ENCODE measurements at regions not wholly inside any gene's neighbourhood (a gene's known extent, or its start where the extent isn't known, plus 50 kb on each side); places are given as distances from the start of the nearest gene placed in this dataset.

DNA sequence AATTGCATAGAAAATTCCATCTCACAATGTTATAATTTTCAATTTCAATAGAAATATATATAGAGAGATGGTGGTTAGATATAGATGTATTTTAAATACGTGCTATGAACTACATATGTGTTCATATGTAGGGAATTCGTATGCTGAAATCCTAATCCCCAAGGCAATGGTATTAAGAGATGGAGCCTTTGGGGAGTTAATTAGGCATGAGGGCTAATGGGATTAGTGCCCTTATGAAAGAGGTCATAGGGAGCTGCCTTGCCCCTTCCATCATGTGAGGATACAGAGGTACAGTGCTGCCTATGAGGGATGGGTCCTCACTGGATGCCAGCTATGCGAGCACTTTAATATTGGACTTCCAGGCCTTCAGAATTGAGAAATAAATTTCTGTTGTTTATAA is 79.6 kb upstream of the CCDC54 start:
- no peak for TF ChIP-seq CTCF (IDR thresholded peaks at IDR 0.05; ENCODE audit: insufficient read depth, low read length)
- TF ChIP-seq GABPA (IDR thresholded peaks at IDR 0.05; ENCODE audit: low read depth) = no peak

Data from HL-60 (cell line).